ENCODE measurements at regions not wholly inside any gene's neighbourhood (a gene's known extent, or its start where the extent isn't known, plus 50 kb on each side); places are given as distances from the start of the nearest gene placed in this dataset.

GRCh38 chr4:135672202-135672601, 1470.6 kb upstream of the PABPC4L start:
- DNase-seq (ENCODE audit: low spot score) = no peak

GRCh38 chr4:135670548-135670947, 1469.0 kb upstream of the PABPC4L start:
- DNase-seq (ENCODE audit: low spot score) = no peak

Measured in H4 (cell line).